BE2C (cell line): ENCODE measurements at regions not wholly inside any gene's neighbourhood (a gene's known extent, or its start where the extent isn't known, plus 50 kb on each side); places are given as distances from the start of the nearest gene placed in this dataset.

ENCODE experiments used
- DNase-seq: peaks from one replicate; pipeline ENCODE4 v3.0.0-alpha.2; 2020
- H3K27me3 ChIP-seq: fragments of 250-450 bp; sonication (Bioruptor Pico); 2 replicates; pipeline ENCODE4 v1.5.1; 2020; ENCODE audit warnings: mild to moderate bottlenecking
- H3K36me3 ChIP-seq: fragments of 250-450 bp; sonication (Bioruptor Pico); 2 replicates; pipeline ENCODE4 v1.5.1; 2020; ENCODE audit warnings: mild to moderate bottlenecking
- H3K4me1 ChIP-seq: fragments of 250-450 bp; sonication (Bioruptor Pico); 2 replicates; pipeline ENCODE4 v1.5.1; 2020
- H3K4me3 ChIP-seq: 2 replicates; pipeline ENCODE4 v1.5.1; 2011; ENCODE audit warnings: low read depth, low read length
- H3K9me3 ChIP-seq: fragments of 250-450 bp; sonication (Bioruptor Pico); 2 replicates; pipeline ENCODE4 v1.5.1; 2020
- CTCF ChIP-seq: IDR thresholded peaks from 2 replicates; pipeline ENCODE4 v1.5.1; 2012; ENCODE audit warnings: mild to moderate bottlenecking, low read depth, low read length

GRCh38 chr20:40606660-40607059 lies 82.4 kb downstream of the MAFB start:
- DNase-seq = no peak
- H3K4me3 ChIP-seq = no peak overlapping the region
- no peaks in the 10 kb centered on the region for H3K36me3 ChIP-seq
- H3K27me3 ChIP-seq = no peaks in the 10 kb centered on the region
- H3K9me3 ChIP-seq = no peaks in the 10 kb centered on the region
- H3K4me1 ChIP-seq = no peaks in the 10 kb centered on the region
- TF ChIP-seq CTCF = no peak

- DNase-seq = no peak
- no peak overlapping the region for H3K4me3 ChIP-seq
- H3K36me3 ChIP-seq = no peaks in the 10 kb centered on the region
- no peaks in the 10 kb centered on the region for H3K27me3 ChIP-seq
- H3K4me1 ChIP-seq = no peaks in the 10 kb centered on the region
- H3K9me3 ChIP-seq = no peaks in the 10 kb centered on the region
- no peak for TF ChIP-seq CTCF
Measured at GRCh38 chr20:40606237-40606636, 82.8 kb downstream of the MAFB start.

- DNase-seq = no peak
- no peaks in the 10 kb centered on the region for H3K27me3 ChIP-seq
Measured at GRCh38 chr20:40604416-40604815, 84.6 kb downstream of the MAFB start.

GRCh38 chr20:40603057-40603651 lies 85.9 kb downstream of the MAFB start:
- 0 out of 2 replicates have a peak, but pooled peaks cover 4% of the 10 kb centered on the region for H3K9me3 ChIP-seq
- no peak overlapping the region for H3K4me3 ChIP-seq
- TF ChIP-seq CTCF = no peak
- H3K4me1 ChIP-seq = no peaks in the 10 kb centered on the region
- no peaks in the 10 kb centered on the region for H3K27me3 ChIP-seq
- no peaks in the 10 kb centered on the region for H3K36me3 ChIP-seq
- no peak for DNase-seq

More at GRCh38 chr20:40604416-40604815, 84.6 kb downstream of the MAFB start:
- no peak overlapping the region for H3K4me3 ChIP-seq
- no peaks in the 10 kb centered on the region for H3K36me3 ChIP-seq
- TF ChIP-seq CTCF = no peak
- H3K9me3 ChIP-seq = 0 out of 2 replicates have a peak, but pooled peaks cover under 1% of the 10 kb centered on the region
- no peaks in the 10 kb centered on the region for H3K4me1 ChIP-seq

GRCh38 chr20:40602381-40602780 lies 86.7 kb downstream of the MAFB start:
- H3K4me3 ChIP-seq = no peak overlapping the region
- DNase-seq = no peak
- no peak for TF ChIP-seq CTCF

GRCh38 chr20:40600441-40601219 lies 88.4 kb downstream of the MAFB start:
- Histone ChIP-seq H3K9me3 (0 out of 2 replicates have a peak, but pooled peaks cover 4% of the 10 kb centered on the region), H3K4me3 (no peak overlapping the region), H3K36me3 (no peaks in the 10 kb centered on the region), H3K27me3 (no peaks in the 10 kb centered on the region), H3K4me1 (no peaks in the 10 kb centered on the region)
- TF ChIP-seq CTCF = no peak
- DNase-seq = no peak

More at GRCh38 chr20:40602381-40602780, 86.7 kb downstream of the MAFB start:
- Histone ChIP-seq H3K9me3 (0 out of 2 replicates have a peak, but pooled peaks cover 4% of the 10 kb centered on the region), H3K4me1 (no peaks in the 10 kb centered on the region), H3K36me3 (no peaks in the 10 kb centered on the region), H3K27me3 (no peaks in the 10 kb centered on the region)
